Stromal cell of bone marrow (primary cell): ENCODE measurements at regions not wholly inside any gene's neighbourhood (a gene's known extent, or its start where the extent isn't known, plus 50 kb on each side); places are given as distances from the start of the nearest gene placed in this dataset.
A peak's percentile ranks its signal among the peaks of the same experiment; 100 is the strongest.

ENCODE experiments used
- DNase-seq: peaks from one replicate; pipeline ENCODE4 v3.0.0-alpha.2; 2012; ENCODE audit warnings: low read depth

DNA sequence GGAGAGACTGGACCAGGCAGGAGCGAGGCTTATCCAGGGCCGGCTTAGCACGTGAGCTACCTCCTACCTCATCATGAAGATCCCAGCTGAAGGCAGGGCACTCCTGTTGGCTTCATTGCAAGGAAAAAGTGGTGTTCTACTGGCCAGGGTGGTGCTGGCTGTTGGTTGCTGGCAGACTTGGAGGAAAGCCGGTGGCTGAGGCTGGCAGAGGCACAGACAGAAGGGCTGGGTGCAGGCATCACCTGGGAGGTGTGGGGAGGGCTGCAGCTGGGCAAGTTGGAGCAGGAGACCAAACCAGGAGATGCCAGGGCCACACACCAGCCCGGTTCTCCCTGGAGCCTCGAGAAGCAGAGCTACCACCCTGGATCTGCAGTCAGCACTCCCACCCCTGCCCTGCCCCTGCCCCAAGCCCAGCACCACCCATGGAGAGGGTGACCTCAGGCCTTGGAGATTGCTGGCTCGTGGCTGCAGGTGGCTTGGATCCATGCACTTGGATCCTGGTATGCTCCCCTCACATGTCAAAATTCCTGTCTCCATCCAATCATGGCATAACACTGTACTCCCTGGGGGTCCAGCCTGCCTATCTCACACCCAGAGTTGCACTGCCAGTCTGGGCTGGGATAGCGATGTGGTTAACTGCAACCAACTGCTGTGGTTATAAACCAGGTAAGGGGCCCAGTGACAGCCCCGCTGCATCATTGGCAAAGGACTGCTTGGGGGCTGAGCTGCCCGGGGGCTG lies 49.7 kb downstream of the GLI2 start:
- DNase-seq: no peak

DNA sequence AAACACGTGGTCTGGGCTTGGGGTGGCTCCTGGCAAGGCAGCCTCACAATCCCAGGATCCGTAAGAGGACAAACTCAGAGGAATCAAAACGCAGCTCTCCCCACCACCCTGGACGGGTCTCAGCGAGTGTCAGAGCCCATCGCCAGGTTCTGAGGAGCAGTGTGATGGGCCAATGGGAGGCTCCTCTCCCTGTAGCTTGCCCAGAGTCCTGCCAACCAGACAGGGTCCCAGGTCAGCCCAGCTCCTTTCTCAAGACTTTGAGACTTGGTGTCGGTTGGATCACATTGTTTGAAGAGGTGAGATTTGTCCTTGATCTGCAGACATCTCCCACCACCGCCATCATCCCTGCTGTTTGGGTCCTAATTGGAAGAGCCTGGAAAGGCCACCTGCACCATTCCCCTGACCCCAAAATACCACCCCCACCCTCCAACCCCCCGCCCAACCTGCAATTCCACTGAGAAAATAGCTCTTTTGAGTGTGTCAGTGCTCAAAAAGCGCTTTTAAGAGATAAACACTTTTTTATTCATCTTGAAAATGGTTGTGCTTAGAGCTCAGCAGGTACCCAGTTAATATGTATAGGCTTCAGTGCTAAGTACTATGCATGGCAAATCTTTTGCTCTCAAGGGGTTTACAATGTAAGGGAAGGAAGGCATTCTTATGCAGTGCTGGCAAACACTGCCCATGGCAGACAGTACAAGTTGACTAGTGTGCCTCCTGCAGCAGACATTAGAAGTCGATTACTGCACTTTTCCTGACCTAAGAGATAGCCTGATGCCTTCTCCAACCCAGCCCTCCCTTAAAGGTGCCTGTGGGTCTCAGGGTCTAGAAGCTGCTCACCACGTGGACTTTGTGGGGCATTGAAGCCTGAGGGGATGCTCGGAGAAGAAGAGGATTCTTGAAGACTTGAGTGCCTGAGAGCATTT lies 50.6 kb downstream of the GLI2 start:
- no peak for DNase-seq

DNA sequence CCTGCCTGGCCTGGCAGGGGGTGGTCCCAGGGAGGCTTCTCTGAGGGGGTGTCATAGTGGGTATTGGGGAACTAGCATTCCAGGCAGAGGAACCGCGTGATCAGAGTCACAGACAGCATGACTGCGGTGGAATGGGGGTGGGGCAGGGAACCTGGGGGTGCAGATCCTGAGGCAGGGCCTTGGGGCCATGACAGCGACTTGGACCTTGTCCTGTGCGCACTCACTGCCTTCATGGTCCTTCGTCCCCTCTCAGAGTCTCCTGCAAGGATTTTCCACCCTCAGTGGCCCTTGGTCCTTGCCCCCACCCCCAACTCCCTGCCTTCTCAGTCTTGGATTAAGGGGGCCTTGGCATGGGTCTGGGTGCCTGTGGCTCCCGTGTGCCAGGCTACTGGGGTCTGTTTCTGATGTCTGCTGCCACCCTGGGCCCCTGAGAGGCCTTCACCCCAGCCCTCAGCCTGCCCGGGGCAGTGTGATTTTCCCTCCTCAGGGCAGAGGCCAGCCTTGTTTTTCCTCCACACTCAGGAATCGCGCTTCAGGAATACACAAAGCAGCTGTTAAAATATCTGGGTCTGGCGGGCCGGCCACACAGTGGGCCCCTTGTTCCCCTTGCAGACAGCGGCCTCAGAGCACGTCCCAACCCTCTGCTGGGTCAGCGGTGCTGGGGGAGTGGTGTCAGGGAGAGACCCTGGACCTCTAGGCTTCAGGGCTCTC lies 51.6 kb downstream of the GLI2 start:
- no peak for DNase-seq

DNA sequence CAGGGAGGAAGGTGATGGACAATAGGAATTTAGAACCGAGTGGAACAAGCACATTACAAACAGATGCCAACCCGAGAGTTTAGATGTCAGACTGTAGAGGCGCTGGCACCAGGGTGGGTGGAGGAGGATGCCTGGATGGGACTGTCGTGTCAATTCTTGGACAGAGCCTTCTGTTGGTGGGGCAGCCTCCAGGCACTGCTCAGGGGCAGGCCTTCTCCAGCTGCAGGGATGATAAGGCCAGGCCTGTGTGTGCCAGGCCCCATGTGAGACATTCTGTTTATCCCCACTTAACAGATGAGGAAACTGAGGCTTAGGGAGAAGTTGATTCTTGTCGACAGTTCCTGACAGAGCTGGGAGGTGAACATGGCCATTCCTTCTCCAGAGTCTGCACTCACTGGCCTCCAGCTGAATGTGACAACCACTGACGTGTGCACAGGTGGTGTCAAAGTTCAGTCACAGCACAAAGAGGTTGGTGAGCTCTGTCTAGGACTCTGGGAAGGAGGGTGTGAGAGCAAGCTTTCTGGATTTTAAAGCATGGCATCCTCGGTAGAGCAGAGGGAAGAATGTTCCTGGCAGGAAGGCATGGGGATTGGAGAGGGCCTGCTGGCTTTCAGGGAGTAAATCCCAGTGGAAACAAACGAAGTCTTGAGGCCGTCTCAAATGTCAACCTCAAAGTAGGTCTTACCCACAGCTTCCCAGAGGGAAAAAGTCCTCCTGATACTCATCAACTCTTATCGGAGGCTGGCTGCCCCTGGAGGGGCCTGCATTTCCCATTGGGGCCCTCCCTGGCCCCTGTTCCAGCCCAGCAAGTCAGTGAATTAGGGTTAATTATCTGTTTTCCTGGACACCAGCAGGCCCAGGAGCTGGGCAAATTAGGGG lies 52.4 kb downstream of the GLI2 start:
- no peak for DNase-seq

DNA sequence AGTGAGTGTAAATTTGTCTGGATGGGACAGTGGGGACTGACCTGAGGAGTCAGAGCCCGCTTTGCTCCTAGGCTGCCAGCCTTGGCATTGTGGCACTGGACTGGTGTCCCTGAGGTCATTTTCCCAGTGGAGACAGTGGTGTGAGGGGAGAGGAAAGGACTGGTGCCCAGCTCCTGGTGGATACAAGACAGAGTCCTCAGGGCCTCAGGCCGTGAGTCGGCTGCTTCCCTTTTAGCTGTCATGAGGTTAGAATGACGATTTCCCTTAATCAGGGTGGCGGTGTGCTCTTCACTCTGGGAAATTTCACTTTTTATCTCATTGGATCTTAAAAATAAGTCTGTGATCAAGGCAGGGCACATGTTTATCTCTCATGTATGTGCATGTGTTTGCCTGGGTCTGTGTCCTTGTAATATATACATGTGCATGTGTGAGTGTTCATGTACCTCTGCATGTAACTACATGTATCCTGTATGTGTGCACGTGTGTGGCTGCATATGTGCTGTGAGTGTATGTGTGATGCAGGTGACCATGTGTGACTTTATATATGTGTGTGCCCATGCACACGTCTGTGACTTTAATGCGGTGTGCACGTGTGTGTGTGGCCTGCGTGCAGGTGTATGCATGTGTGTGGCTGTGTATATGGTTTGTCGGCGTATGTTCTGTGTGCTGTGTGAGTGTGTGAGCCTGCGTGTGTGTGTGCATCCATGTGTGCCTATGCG lies 55.7 kb downstream of the GLI2 start:
- DNase-seq: no peak

DNA sequence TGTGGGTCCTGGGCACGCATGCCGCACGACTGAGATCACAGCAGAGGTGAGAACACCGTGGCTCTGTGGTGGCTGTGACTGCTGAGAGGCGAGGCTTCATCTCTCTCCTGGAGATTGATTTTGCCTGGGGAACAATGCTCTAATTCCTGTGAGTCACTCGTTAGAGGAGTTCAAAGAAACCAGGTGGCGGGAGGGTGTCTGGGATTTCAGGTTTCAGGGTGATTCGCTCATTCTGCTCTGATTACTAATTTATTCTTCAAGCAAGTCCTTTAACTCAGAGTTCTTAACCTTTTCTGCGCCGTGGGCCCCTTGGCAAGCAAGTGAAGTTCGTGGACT lies 56.3 kb downstream of the GLI2 start:
- DNase-seq: no peak

DNA sequence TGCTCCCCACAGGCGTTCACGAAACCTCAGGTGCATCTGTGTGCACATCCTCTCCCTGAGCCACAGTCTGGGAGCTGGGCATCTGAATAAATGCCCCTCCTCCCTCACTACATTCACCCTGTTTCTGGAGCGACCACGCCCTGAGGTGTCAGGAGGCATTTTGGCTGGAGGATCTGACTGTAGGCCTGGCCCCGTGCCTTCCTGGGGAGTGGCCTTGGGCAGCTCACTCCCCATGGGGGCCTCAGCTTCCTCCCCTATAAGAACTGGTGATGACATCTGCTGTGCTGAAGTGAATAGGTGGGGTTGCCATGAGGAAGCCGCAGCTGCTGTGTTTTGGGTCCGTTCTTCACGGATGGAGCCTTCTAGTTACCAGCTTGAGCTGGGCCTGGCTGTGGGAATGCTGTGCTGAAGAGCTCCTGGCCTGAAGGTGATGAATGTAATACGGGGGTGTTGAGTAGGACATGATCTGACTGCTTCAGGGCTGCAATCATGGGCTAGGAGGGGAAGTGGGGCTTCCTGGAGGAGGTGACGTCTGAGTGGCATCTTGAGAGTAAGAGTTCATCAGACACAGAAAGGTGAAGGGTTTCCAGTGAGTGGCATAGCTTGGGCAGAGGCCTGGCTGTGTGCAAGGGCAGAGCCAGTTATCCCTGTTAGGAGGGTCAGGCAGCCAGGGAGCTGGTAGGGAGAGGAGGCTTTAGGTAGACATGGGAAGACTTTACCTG lies 58.2 kb downstream of the GLI2 start:
- peak; percentile 34 for DNase-seq

DNA sequence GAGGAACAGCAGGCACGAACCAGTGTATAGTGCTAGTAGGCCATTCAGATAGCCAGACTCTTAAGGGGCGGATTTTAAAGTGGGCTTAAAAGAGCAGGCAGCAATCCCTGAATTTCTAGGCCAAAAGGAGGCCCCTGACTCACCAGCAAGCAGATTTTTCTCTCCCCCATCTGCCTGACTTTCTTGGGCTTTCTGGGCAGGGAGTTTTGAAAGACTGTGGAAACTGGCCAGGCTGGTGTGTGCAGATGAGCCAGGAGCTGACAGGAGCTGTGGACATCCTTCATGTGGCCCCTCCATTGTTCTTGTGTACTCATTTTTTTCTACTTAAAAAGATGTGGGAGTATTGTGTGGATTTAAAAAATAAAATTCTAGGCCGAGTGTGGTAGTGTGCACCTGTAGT lies 59.0 kb downstream of the GLI2 start:
- peak; percentile 41 for DNase-seq

DNA sequence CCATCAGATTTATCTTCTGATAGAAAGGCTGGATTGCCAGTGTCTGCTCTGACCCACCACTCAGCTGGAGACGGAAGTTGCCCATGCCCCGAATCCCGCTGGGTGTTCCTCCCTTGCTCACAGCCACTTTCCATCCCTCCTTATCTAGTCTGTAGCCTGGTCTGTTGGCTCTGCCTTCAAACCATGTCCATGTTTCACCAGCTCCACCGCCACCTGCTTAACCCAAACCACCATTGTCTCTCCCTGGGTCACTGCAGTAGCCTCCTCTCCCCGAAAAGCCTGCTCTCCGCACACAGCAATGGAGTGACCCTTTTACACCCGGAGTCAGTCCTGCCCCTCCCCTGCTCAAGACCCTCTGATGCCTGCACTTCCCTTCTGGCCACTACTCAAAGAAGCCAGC lies 60.4 kb downstream of the GLI2 start:
- no peak for DNase-seq

DNA sequence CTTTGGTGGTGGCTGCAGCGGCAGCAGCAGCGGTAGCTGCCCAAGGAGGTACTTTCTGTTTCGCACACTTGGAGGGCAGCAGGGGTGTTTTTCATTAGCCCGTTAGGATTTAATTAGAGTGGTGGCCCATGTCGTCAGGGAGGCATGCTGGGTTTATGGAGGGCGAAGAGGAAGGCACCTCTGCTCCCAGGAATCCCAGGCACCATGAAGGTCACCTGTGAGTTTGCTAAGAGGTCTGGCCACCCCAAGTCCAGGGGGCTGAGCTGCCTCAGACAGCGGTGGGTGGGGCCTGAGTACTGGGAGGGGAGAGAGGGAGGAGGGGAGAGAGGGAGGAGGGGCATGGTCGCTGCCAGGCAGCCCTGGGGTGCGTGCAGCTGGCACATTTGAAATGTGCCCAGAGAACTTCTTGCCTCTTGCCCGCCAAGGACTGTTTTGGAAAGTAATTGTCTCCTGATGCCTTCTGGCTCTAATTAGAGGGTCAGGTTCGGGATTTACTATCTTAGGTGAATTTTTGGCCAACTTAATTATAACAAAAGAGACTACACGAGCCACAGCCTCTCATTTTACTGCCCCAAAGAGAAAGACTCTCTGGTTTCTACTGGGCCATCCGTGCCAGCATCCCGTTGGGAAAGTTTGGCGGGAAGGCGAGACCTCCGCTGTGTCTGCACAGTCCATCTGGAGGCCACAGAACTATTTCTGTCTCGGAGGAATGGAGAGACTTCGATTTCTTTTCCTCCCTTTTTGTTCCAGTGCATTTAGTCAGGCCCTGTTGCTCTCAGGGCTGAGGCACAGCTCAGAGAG lies 62.0 kb downstream of the GLI2 start:
- no peak for DNase-seq

DNA sequence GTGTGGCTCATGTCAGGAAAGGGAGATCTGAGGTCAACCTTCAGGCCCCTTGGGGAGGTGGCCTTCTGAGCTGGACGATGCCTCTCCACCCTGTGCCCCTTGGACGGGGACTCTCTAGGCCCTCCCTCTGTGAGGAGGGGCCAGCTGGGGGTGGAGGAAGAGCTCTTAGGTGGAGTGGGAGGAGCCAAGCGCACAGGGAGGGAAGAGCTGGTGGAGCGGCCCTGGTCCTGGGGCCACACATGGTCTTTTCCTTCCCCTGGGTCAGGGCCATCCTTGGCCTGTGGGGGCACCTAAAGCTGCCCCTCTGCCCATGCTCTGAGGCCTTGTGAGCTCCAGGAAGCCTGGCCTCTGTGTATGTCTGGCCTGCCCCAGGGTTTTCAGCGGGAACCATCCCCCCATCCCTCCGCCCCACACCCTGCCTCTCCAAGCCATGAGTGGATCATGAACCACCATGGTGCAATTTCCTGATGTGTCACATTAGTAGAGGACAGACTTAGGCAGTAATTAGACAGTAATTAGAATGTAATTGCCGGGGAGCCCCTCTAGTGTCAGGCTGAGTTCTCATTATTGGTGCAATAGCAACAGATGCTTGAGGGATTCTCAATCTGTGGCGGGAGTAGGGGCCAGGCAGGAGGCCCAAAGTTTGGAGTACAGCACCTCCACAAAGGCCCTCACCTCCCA lies 63.0 kb downstream of the GLI2 start:
- no peak for DNase-seq

DNA sequence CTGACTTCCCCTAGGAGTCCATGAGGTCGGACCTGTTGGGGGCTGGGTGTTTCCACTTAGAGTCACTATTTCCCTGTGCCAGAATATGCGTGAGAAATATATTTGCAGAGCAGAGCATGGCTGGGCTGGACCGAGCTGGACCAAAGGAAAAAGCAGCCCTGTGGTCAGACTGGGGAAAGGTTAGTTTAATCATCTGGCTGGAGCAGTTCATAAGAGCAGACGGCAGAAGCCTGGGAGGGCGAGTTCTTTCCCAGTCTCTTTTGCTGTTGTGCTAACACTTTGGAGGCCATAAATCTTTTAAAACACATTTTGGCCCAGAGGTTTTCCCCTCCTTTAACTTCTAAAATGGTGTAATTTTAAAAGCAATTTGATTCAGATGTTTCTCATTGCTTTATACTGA lies 66.5 kb downstream of the GLI2 start:
- peak; percentile 57 for DNase-seq

DNA sequence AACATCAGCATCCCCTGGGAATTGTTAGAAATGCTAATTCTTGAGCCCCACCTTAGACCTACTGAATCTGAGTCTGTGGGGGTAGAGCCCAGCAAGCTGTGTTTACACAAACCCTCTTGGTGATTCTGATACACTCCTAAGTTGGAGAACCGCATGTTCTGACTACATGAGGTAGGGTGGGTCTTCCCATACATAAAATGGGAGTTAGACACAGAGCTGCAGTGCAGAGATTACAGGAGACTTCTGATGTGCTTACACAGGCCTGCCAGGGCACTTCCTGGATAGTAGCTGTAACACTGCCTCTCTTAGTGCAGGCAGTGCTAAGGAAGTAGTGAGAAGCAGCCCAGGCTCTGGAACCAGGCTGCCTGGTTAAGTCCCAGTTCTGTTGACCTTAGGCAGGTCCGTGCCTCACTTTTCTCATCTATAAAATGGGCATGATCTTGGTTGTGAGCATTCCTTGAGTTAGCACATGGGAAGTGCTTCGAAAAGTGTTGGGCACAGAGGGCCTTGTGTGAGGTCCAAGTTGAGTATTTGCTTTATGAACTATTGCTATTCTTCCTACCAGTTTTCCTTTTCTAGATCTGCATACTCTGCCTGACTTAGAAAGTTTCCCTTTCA lies 67.3 kb downstream of the GLI2 start:
- DNase-seq: no peak

DNA sequence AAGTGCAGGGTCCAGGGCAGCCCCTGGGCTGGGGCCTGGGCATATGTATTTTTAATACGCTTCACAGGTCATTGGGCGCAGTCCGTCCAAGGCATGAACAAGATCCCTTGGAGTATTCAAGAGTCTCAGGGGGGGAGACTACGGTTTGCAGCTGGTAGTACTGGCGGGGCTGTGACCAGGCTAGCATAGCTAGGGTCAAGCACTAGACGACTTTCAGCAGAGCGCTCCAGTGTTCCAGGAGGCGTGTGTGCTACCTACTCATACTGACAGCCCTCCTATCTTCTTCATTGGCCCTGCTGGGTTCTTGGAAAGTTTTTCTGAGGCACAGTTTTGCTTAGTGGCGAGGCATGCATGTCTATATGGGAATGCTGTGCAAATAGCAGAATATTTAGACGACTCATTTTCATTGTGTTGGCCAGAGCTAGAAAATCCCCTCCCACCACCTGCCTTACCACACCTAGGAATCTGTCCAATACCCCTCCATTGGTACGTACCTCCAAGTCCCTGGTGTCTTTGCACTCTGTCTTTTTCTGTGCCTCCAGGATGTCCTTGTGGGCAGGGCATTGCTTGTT lies 68.2 kb downstream of the GLI2 start:
- no peak for DNase-seq

DNA sequence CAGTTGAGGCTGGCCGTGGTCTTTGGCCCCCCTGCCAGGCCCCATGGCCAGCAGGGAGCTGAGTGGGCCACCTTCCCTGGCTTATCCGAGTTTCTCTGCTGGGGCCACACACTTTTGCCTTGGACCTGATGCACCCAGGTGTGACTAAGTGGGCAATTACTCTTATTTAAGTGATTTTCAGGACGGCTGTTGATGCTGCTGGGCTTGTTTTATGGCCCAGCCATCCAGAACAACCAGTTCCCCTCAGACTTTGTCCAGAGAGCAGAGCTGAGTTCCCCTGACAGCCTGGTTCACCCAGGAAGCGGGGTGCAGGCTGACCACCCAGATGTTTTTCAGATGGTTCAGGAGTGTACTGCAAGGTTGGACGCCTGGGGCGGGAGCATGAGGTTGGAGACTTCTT lies 68.8 kb downstream of the GLI2 start:
- DNase-seq: no peak

DNA sequence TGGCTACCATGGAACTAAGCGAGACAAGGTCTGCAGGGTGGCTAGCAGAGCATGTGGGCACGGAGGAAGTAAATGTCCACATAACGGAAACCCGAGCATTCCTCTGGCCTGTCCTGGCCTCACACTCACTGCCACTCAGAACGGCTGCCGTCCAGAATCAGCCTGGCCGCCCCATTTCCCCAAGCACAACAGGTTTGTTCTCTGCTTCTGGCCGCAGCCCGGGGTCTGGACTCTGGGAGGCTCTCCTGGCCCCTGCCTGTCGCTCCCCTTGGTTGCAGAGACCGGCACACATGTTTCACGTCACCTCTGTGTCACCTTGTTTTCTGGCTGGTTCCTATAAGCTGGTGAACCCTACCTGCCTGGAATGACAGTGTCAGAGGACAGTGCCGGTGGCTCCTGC lies 69.3 kb downstream of the GLI2 start:
- DNase-seq: no peak

DNA sequence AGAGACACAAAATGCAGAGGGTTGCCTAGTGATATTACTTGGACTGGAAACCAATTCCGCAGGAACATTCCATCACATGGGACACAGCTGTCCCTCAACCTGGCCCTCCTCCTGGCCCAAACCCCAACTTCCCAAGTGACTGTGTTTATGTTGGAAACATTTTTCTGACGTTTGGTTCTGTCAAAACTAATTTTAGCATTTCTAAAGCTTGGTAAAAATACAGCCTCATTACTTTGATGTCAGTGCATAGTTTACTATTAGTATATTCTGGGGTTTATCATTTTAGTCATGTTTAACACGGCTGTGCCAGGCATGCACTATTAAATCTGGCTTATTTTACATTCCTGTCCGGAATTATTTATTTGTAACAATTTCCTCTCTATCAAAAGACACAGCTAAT lies 69.9 kb downstream of the GLI2 start:
- DNase-seq: no peak

DNA sequence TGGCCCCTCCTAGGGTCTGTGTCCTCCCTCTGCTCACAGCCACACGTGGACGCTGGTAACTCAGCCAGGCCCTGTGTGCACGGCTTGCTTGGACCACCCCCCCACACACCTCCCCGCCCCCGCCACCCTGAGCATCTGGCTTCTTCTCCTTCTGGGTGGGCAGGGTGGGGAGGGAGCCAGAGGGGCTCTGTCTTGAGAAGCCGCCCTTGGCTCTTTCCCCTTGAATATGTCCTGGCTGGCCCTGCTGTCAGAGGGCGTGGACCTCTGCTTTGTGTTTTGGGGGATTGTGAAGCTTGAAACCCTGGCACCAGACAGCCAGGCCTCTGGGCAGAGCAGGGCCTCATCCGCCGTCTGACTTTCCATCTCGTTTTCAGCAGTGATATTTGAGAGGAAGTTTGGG lies 72.1 kb downstream of the GLI2 start:
- DNase-seq: no peak
